ENCODE measurements at regions not wholly inside any gene's neighbourhood (a gene's known extent, or its start where the extent isn't known, plus 50 kb on each side); places are given as distances from the start of the nearest gene placed in this dataset.

DNA sequence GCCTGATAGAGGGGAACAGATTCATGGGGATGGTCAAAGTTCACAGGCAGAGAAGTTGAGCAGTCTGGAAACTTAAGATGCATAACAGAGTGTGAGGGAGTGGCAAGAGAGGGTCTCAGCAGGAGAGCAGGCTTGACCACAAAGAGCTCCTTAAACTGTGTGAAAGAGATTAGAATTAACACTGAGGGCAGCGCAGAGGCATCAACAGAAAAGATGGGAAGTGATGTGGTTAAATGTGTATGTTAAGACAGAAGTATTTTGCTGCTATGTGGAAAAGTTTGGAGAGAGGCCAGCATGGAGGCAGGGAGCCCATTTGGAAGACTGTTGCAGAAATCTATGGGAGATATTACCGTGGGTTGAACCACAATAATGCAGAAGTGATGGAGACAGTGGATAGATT lies 122.7 kb upstream of the LMNTD1 start:
- TF ChIP-seq POLR2AphosphoS5 (IDR thresholded peaks at IDR 0.05; ENCODE audit: low read depth, low read length) (no peak), TAF1 (IDR thresholded peaks at IDR 0.05; ENCODE audit: borderline replicate concordance, insufficient read depth, low read length) (no peak)
- TF ChIP-seq, protein P1, sequence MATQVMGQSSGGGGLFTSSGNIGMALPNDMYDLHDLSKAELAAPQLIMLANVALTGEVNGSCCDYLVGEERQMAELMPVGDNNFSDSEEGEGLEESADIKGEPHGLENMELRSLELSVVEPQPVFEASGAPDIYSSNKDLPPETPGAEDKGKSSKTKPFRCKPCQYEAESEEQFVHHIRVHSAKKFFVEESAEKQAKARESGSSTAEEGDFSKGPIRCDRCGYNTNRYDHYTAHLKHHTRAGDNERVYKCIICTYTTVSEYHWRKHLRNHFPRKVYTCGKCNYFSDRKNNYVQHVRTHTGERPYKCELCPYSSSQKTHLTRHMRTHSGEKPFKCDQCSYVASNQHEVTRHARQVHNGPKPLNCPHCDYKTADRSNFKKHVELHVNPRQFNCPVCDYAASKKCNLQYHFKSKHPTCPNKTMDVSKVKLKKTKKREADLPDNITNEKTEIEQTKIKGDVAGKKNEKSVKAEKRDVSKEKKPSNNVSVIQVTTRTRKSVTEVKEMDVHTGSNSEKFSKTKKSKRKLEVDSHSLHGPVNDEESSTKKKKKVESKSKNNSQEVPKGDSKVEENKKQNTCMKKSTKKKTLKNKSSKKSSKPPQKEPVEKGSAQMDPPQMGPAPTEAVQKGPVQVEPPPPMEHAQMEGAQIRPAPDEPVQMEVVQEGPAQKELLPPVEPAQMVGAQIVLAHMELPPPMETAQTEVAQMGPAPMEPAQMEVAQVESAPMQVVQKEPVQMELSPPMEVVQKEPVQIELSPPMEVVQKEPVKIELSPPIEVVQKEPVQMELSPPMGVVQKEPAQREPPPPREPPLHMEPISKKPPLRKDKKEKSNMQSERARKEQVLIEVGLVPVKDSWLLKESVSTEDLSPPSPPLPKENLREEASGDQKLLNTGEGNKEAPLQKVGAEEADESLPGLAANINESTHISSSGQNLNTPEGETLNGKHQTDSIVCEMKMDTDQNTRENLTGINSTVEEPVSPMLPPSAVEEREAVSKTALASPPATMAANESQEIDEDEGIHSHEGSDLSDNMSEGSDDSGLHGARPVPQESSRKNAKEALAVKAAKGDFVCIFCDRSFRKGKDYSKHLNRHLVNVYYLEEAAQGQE (IDR thresholded peaks at IDR 0.05; ENCODE audit: insufficient read depth in 1 of 2, low read depth in 2 of 2, low read length in 2 of 2) = no peak
